Mesodermal cell (in vitro differentiated cells): ENCODE measurements at regions not wholly inside any gene's neighbourhood (a gene's known extent, or its start where the extent isn't known, plus 50 kb on each side); places are given as distances from the start of the nearest gene placed in this dataset.
"Not testable (repeated sequence)": the region's sequence is repeated elsewhere in the genome, so short reads cannot be mapped to it uniquely, and the experiment has no call there.

Experiments
- H3K27ac ChIP-seq: 2 replicates; pipeline ENCODE4 v1.7.0; 2013; ENCODE audit warnings: mild to moderate bottlenecking, low read depth, low read length, moderate library complexity; ENCODE audit not compliant: severe bottlenecking
- H3K36me3 ChIP-seq: 2 replicates; pipeline ENCODE4 v1.7.1; 2013; ENCODE audit warnings: mild to moderate bottlenecking, low read length, moderate library complexity; ENCODE audit not compliant: control insufficient read depth, insufficient read depth
- H3K4me1 ChIP-seq: one replicate; pipeline ENCODE4 v1.7.1; 2013; ENCODE audit warnings: mild to moderate bottlenecking, low read length; ENCODE audit not compliant: insufficient read depth, control insufficient read depth, poor library complexity, severe bottlenecking
- H3K4me3 ChIP-seq: 2 replicates; pipeline ENCODE4 v1.7.0; 2013; ENCODE audit warnings: low read length, control low read depth, mild to moderate bottlenecking; ENCODE audit not compliant: insufficient read depth, poor library complexity, severe bottlenecking; ENCODE audit errors: extremely low read depth
- H3K9me3 ChIP-seq: 2 replicates; pipeline ENCODE4 v1.7.1; 2013; ENCODE audit warnings: mild to moderate bottlenecking, low read length, moderate library complexity; ENCODE audit not compliant: control insufficient read depth
- WGBS, 2 experiments: methylation state at CpG; one replicate each; pipeline ENCODE4 v1.1.5; 2013; ENCODE audit warnings: missing lambda C conversion rate in 2 of 2; ENCODE audit not compliant: insufficient coverage in 2 of 2; 5-methylcytosine and 5-hydroxymethylcytosine counted together

DNA sequence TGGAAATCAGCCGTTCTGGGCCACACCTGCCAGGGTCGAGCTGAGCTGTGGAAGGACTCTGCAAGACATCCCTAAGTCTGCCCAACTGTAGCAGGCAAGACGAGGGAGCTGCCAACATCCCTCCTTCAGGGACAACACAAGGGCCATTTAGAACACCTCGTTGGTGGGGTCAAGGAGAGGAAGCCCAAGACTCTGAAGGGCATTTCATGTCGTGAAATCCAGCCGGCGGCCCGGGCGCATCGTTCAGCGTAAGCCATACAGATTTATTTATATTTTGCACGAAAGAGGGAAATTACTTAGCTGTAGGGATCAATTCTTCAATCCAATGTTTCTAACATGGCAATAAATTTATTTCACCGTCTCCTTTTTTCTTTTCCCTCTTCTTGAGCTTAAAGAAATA is 101.7 kb upstream of the ZC3H12A start:
- H3K36me3 ChIP-seq = no peaks in the 10 kb centered on the region
- WGBS, 2 experiments = 85 to 86% methylated on average over 10 to 11 of the region's 13 CpGs
- H3K4me3 ChIP-seq = no peak overlapping the region
- no peaks in the 10 kb centered on the region for H3K4me1 ChIP-seq
- no peak overlapping the region for H3K27ac ChIP-seq
- H3K9me3 ChIP-seq = no peaks in the 10 kb centered on the region

GRCh38 chr1:37373413-37373812 is 101.0 kb upstream of the ZC3H12A start:
- no peak overlapping the region for H3K4me3 ChIP-seq
- H3K9me3 ChIP-seq = no peaks in the 10 kb centered on the region
- WGBS, 2 experiments = 70 to 75% methylated on average over 3 of the region's 3 CpGs
- no peaks in the 10 kb centered on the region for H3K4me1 ChIP-seq
- H3K27ac ChIP-seq = no peak overlapping the region
- no peaks in the 10 kb centered on the region for H3K36me3 ChIP-seq

GRCh38 chr1:37380546-37380945 is 93.8 kb upstream of the ZC3H12A start:
- H3K4me3 ChIP-seq = not testable (repeated sequence)
- WGBS, 2 experiments = 56 to 61% methylated on average over 8 to 9 of the region's 9 CpGs

GRCh38 chr1:37387854-37388253 is 86.5 kb upstream of the ZC3H12A start:
- WGBS, 2 experiments = 94 to 96% methylated on average over 3 to 4 of the region's 5 CpGs
- Histone ChIP-seq H3K4me1 (no peaks in the 10 kb centered on the region), H3K27ac (no peak overlapping the region), H3K9me3 (no peaks in the 10 kb centered on the region), H3K4me3 (no peak overlapping the region), H3K36me3 (no peaks in the 10 kb centered on the region)

More at GRCh38 chr1:37380546-37380945, 93.8 kb upstream of the ZC3H12A start:
- H3K27ac ChIP-seq, H3K36me3 ChIP-seq, H3K4me1 ChIP-seq, H3K9me3 ChIP-seq: not testable (repeated sequence)

DNA sequence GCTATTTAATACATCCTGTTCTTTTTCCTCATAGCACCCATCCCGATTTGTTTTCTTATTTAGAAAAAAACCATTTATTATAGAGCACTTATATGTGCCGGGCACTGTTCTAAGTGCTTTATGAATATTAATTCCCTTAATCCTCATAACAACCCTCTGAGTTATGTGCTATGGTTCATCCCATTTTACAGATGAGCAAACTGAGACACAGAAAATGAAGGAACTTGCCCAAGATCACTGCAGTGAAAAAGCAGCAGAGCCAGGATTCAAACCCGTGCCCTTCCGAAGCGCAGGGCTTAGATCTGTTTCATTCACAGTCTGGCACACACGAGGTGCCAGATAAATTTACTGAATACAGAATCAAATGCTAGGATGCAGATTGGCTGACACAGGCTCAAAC is 85.1 kb upstream of the ZC3H12A start:
- 91 to 96% methylated on average over 4 of the region's 6 CpGs for WGBS, 2 experiments
- Histone ChIP-seq H3K9me3 (no peaks in the 10 kb centered on the region), H3K4me3 (no peak overlapping the region), H3K4me1 (no peaks in the 10 kb centered on the region), H3K27ac (no peak overlapping the region), H3K36me3 (no peaks in the 10 kb centered on the region)

- H3K9me3 ChIP-seq = no peaks in the 10 kb centered on the region
- H3K27ac ChIP-seq = no peak overlapping the region
- no peaks in the 10 kb centered on the region for H3K4me1 ChIP-seq
- no peak overlapping the region for H3K4me3 ChIP-seq
- WGBS, 2 experiments = 18 to 32% methylated on average over 6 to 11 of the region's 11 CpGs
- H3K36me3 ChIP-seq = no peaks in the 10 kb centered on the region
Measured at GRCh38 chr1:37391211-37392011, 83.0 kb upstream of the ZC3H12A start.

- Histone ChIP-seq H3K27ac (no peak overlapping the region), H3K36me3 (no peaks in the 10 kb centered on the region), H3K4me1 (no peaks in the 10 kb centered on the region), H3K4me3 (no peak overlapping the region), H3K9me3 (no peaks in the 10 kb centered on the region)
- 80% methylated on average over 5 of the region's 5 CpGs; no CpG with 5 or more reads in 1 of the 2 experiments for WGBS, 2 experiments
Measured at GRCh38 chr1:37392051-37392450, 82.3 kb upstream of the ZC3H12A start.

GRCh38 chr1:37393173-37394120 is 80.9 kb upstream of the ZC3H12A start:
- 83 to 89% methylated on average over 7 of the region's 11 CpGs for WGBS, 2 experiments
- Histone ChIP-seq H3K4me3 (no peak overlapping the region), H3K9me3 (no peaks in the 10 kb centered on the region), H3K4me1 (no peaks in the 10 kb centered on the region), H3K27ac (no peak overlapping the region), H3K36me3 (no peaks in the 10 kb centered on the region)

DNA sequence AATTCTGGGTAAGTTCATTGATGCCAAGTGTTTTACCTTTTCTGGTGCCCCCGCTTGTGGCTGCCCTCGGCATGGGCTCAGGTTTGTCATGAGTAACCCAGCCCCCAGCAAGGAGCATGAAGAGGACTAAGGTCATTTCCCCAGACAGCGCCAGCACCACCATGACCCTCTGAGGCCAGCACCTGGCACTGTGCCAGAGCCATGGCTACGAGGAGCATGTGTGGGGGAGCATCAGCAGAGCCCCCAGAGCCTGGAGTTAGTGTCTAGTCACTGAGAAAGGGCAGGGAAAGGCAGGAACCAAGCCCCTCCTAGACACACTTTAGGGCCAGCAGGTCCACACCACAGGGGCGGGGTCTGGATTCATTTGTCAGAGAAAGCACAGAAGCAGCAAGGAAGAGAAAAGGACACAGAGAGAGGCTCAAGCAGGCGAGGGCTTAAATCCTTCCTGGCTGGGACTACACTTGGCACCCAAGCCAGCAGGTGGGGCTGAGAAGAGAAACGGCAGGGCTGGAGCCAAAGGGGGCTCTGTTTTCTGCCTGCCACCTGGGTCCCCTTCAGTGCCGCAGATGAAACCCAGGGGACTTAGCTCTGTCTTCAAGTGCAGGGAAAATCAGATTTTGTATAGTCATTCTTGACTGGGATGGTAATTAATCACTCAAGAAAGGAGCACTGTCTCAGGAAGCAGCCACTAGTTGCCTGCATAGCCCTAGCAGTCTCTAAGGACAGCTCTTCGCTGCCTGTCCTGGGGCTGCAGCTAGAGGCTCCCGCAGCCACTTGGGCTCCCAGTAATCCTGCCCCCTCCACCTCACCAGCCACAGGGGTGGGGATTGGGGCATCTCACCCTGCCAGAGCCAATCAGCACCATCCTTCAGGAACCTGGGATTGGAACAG is 79.6 kb upstream of the ZC3H12A start:
- Histone ChIP-seq H3K36me3 (no peaks in the 10 kb centered on the region), H3K4me3 (no peak overlapping the region), H3K27ac (no peak overlapping the region), H3K9me3 (no peaks in the 10 kb centered on the region), H3K4me1 (no peaks in the 10 kb centered on the region)
- WGBS, 2 experiments = 38 to 55% methylated on average over 8 to 9 of the region's 10 CpGs

DNA sequence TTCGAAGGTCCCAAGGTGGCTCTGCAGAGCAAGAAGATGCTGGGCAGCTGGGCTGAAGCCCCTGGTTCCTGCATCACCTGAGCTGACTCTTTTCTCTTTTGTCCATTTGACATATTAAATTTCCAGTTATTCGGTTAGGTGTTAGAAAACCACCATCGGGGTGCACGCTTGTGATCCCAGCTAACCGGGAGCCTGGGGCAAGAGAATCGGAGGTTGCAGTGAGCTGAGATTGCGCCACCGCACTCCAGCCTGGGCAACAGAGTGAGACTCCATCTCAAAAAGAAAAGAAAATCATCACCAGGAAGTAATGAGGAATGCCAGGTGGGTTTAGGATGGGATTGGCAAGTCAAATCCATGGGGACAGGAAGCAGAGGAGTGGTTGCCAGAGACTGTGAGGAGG is 76.3 kb upstream of the ZC3H12A start:
- Histone ChIP-seq H3K9me3 (no peaks in the 10 kb centered on the region), H3K36me3 (no peaks in the 10 kb centered on the region), H3K4me1 (no peaks in the 10 kb centered on the region), H3K4me3 (no peak overlapping the region), H3K27ac (no peak overlapping the region)
- WGBS, 2 experiments = 95 to 98% methylated on average over 5 to 8 of the region's 8 CpGs
